ENCODE measurements at regions not wholly inside any gene's neighbourhood (a gene's known extent, or its start where the extent isn't known, plus 50 kb on each side); places are given as distances from the start of the nearest gene placed in this dataset.

GRCh38 chr2:182619276-182619675 is 96.8 kb upstream of the DNAJC10 start:
- peaks cover 17% of the 10 kb centered on the region; the same call in 1 of the 3 replicates for H3K4me1 ChIP-seq
- no peak for DNase-seq (ENCODE audit: low read depth in 1 of 2, low spot score in 1 of 2)
- ChIA-PET CTCF (no interaction called here), POLR2A (no interaction called here)
- H3K4me2 ChIP-seq: no peak overlapping the region; the same call in 2 of the 3 replicates
- no peak overlapping the region for H3K27ac ChIP-seq
- TF ChIP-seq BCL3 (IDR thresholded peaks at IDR 0.05): no peak
- no peak for TF ChIP-seq CBX2 (IDR thresholded peaks at IDR 0.05; ENCODE audit: borderline replicate concordance, low read depth)
- TF ChIP-seq NR3C1 (IDR thresholded peaks at IDR 0.05): no peak
- TF ChIP-seq JUNB (IDR thresholded peaks at IDR 0.05): no peak
- TF ChIP-seq CHD2 (IDR thresholded peaks at IDR 0.05; ENCODE audit: low read length, partially characterized antibody): no peak
- TF ChIP-seq HEYL (CRISPR knock-in tag; IDR thresholded peaks at IDR 0.05): no peak
- no peak for TF ChIP-seq EHMT2 (IDR thresholded peaks at IDR 0.05; ENCODE audit: low read depth)
- TF ChIP-seq POLR2AphosphoS2 (conservative IDR thresholded peaks at IDR 0.05; ENCODE audit: low read length): no peak
- no peak for TF ChIP-seq ZC3H11A (IDR thresholded peaks at IDR 0.05)
- TF ChIP-seq ZSCAN20 (CRISPR knock-in tag; IDR thresholded peaks at IDR 0.05): no peak
- TF ChIP-seq MYC (IDR thresholded peaks at IDR 0.05; ENCODE audit: borderline replicate concordance, low read length): no peak
- no peak for TF ChIP-seq POLR2A (IDR thresholded peaks at IDR 0.05; ENCODE audit: low read length)
- FAIRE-seq: no peak
- no peaks in the 10 kb centered on the region for H3K9me3 ChIP-seq
- no peak overlapping the region for H3K4me3 ChIP-seq
- ATAC-seq: no peak
- WGBS (ENCODE audit: missing lambda C conversion rate): 28% methylated on average over 2 of the region's 2 CpGs

- Histone ChIP-seq H3K27ac (no peak overlapping the region), H3K9me3 (no peaks in the 10 kb centered on the region), H3K4me1 (peaks cover 17% of the 10 kb centered on the region; the same call in 1 of the 3 replicates), H3K4me3 (no peak overlapping the region), H3K4me2 (no peak overlapping the region)
- ATAC-seq (no peak), FAIRE-seq (no peak), DNase-seq (ENCODE audit: low read depth in 1 of 2, low spot score in 1 of 2) (no peak)
- POLR2A ChIA-PET: no interaction called here
- CTCF ChIA-PET: no interaction called here
- 29% methylated on average over 1 of the region's 1 CpG for WGBS (ENCODE audit: missing lambda C conversion rate)
- TF ChIP-seq CHD2 (IDR thresholded peaks at IDR 0.05; ENCODE audit: low read length, partially characterized antibody): no peak
- TF ChIP-seq HDAC2 (IDR thresholded peaks at IDR 0.05): no peak
- TF ChIP-seq HOXB13 (CRISPR knock-in tag; IDR thresholded peaks at IDR 0.05; ENCODE audit: low read depth): no peak
- TF ChIP-seq GATA3 (IDR thresholded peaks at IDR 0.05; ENCODE audit: borderline replicate concordance): no peak
- no peak for TF ChIP-seq FOSB (CRISPR knock-in tag; IDR thresholded peaks at IDR 0.05)
- no peak for TF ChIP-seq ZFP36 (IDR thresholded peaks at IDR 0.05; ENCODE audit: borderline replicate concordance, partially characterized antibody)
- no peak for TF ChIP-seq PBX3 (IDR thresholded peaks at IDR 0.05)
- TF ChIP-seq MAX (IDR thresholded peaks at IDR 0.05): no peak
- no peak for TF ChIP-seq ZNF302 (CRISPR knock-in tag; IDR thresholded peaks at IDR 0.05)
- no peak for TF ChIP-seq PHF8 (IDR thresholded peaks at IDR 0.05; ENCODE audit: borderline replicate concordance, low read depth)
- TF ChIP-seq CBX8 (IDR thresholded peaks at IDR 0.05): no peak
- no peak for TF ChIP-seq RCOR1 (IDR thresholded peaks at IDR 0.05; ENCODE audit: low read depth, low read length)
- no peak for TF ChIP-seq MAFK (IDR thresholded peaks at IDR 0.05; ENCODE audit: partially characterized antibody)
- no peak for TF ChIP-seq SREBF2 (IDR thresholded peaks at IDR 0.05)
- no peak for TF ChIP-seq HOXA7 (CRISPR knock-in tag; IDR thresholded peaks at IDR 0.05)
- TF ChIP-seq CEBPB (IDR thresholded peaks at IDR 0.05): no peak
- no peak for TF ChIP-seq NFE2L2 (conservative IDR thresholded peaks at IDR 0.05; ENCODE audit: low read length)
Observed at GRCh38 chr2:182621191-182621590, 94.9 kb upstream of the DNAJC10 start.
